Activated T-helper 1 cell treated with anti-CD3 and anti-CD28 coated beads, Interleukin-12 subunit alpha, Interleukin-12 subunit beta, Interleukin-2, Interleukin-4 antibody, amounts not matched to agents 30 ng/mL and 10 ng/mL and 1 ng/mL, durations not matched to agents 14 hours and 24 hours and 36 hours (primary cell): ENCODE measurements at regions not wholly inside any gene's neighbourhood (a gene's known extent, or its start where the extent isn't known, plus 50 kb on each side); places are given as distances from the start of the nearest gene placed in this dataset.

Experiments
- DNase-seq: peaks from one replicate; pipeline ENCODE4 v3.0.0; 2021; ENCODE audit warnings: low spot score
- H3K27ac Mint-ChIP-seq: one replicate; pipeline ENCODE4 v1.8.0; 2021; ENCODE audit warnings: mild to moderate bottlenecking, mixed read lengths
- H3K27me3 Mint-ChIP-seq: one replicate; pipeline ENCODE4 v1.8.0; 2022; ENCODE audit warnings: mild to moderate bottlenecking, moderate library complexity, mixed read lengths; ENCODE audit not compliant: insufficient read depth
- H3K36me3 Mint-ChIP-seq: one replicate; pipeline ENCODE4 v1.8.0; 2021; ENCODE audit warnings: low read depth, mixed read lengths
- H3K4me1 Mint-ChIP-seq: one replicate; pipeline ENCODE4 v1.8.0; 2021; ENCODE audit warnings: low read depth, mixed read lengths
- H3K4me3 Mint-ChIP-seq: one replicate; pipeline ENCODE4 v1.8.0; 2021; ENCODE audit warnings: mild to moderate bottlenecking, moderate library complexity, mixed read lengths
- H3K9me3 Mint-ChIP-seq: one replicate; pipeline ENCODE4 v1.8.0; 2021; ENCODE audit warnings: mixed read lengths
- intact Hi-C: fragments of 100-400 bp; cut with micrococcal nuclease; formaldehyde crosslinking; loops from one replicate; pipeline ENCODE4 v1.15.1; 2024

DNA sequence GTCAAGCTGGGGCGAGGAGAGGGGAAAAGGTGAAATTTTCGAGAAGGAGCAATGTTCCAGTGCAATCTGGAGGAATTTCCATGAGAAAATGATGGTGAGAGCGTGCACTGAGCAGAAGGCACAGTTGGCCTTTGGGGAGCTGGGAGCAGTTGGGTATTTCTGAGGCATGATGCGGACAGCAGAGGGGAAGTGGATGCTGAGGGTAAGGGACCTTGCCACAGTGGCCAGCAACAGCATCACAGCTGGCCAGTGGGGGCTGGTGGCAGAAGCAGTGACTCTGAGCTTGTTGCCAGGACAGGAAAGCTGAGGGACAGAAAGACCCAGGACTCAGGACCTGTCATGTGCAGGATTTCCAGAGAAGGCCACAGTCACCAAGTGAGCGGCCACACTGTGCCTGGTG is 98.9 kb downstream of the LSM3 start:
- intact Hi-C loops = no loop called here
- no peaks in the 10 kb centered on the region for H3K9me3 Mint-ChIP-seq
- no peaks in the 10 kb centered on the region for H3K27me3 Mint-ChIP-seq
- H3K4me3 Mint-ChIP-seq = no peak overlapping the region
- H3K4me1 Mint-ChIP-seq = no peaks in the 10 kb centered on the region
- H3K27ac Mint-ChIP-seq = no peak overlapping the region
- H3K36me3 Mint-ChIP-seq = no peaks in the 10 kb centered on the region
- DNase-seq = no peak

DNA sequence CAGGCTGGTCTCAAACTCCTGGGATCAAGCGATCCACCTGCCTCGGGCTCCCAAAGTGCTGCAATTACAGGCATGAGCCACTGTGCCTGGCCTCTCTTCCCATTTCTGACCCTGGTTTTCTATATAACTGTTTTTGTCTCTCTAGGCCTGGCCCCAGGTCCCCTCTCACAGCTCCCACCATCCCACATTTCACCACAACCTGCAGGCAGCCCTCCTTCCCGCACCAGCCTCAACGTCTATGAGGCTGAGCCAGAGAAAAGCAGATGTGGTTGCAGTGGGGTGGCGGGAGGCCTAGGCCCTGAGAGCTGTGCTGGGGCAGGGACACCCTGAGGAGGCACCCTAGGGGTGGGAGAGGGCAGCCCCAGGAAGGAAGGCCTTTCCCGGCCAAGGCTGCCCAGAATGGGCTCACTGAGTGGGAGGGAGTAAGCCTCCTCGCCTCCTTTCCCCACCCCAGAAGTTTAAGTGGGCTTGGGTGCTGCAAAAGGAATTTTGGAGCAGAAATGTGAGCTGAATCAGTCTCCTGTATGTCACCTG is 99.7 kb downstream of the LSM3 start:
- Mint-ChIP-seq H3K27ac (no peak overlapping the region), H3K4me3 (no peak overlapping the region)
- intact Hi-C loops = no loop called here

GRCh38 chr3:14278799-14279625 is 100.4 kb downstream of the LSM3 start:
- no peaks in the 10 kb centered on the region for H3K4me1 Mint-ChIP-seq
- no peaks in the 10 kb centered on the region for H3K27me3 Mint-ChIP-seq
- no peak overlapping the region for H3K27ac Mint-ChIP-seq
- H3K9me3 Mint-ChIP-seq = no peaks in the 10 kb centered on the region
- no peaks in the 10 kb centered on the region for H3K36me3 Mint-ChIP-seq
- H3K4me3 Mint-ChIP-seq = no peak overlapping the region
- intact Hi-C loops = no loop called here
- DNase-seq = no peak

More for the DNA sequence above, 99.7 kb downstream of the LSM3 start:
- DNase-seq = no peak
- no peaks in the 10 kb centered on the region for H3K9me3 Mint-ChIP-seq
- H3K27me3 Mint-ChIP-seq = no peaks in the 10 kb centered on the region
- H3K4me1 Mint-ChIP-seq = no peaks in the 10 kb centered on the region
- no peaks in the 10 kb centered on the region for H3K36me3 Mint-ChIP-seq

GRCh38 chr3:14279626-14280061 is 101.0 kb downstream of the LSM3 start:
- no peak overlapping the region for H3K4me3 Mint-ChIP-seq
- intact Hi-C loops = no loop called here
- no peak overlapping the region for H3K27ac Mint-ChIP-seq
- no peaks in the 10 kb centered on the region for H3K36me3 Mint-ChIP-seq
- H3K27me3 Mint-ChIP-seq = no peaks in the 10 kb centered on the region
- no peaks in the 10 kb centered on the region for H3K9me3 Mint-ChIP-seq
- no peaks in the 10 kb centered on the region for H3K4me1 Mint-ChIP-seq
- no peak for DNase-seq

GRCh38 chr3:14280326-14280725 is 101.7 kb downstream of the LSM3 start:
- no peak overlapping the region for H3K27ac Mint-ChIP-seq
- no peaks in the 10 kb centered on the region for H3K36me3 Mint-ChIP-seq
- H3K9me3 Mint-ChIP-seq = no peaks in the 10 kb centered on the region
- no peak overlapping the region for H3K4me3 Mint-ChIP-seq
- no peak for DNase-seq
- H3K27me3 Mint-ChIP-seq = no peaks in the 10 kb centered on the region
- intact Hi-C loops = no loop called here
- no peaks in the 10 kb centered on the region for H3K4me1 Mint-ChIP-seq

- Mint-ChIP-seq H3K4me3 (no peak overlapping the region), H3K9me3 (no peaks in the 10 kb centered on the region)
- intact Hi-C loops = no loop called here
These were observed 102.4 kb downstream of the LSM3 start for GRCh38 chr3:14281053-14281452.

DNA sequence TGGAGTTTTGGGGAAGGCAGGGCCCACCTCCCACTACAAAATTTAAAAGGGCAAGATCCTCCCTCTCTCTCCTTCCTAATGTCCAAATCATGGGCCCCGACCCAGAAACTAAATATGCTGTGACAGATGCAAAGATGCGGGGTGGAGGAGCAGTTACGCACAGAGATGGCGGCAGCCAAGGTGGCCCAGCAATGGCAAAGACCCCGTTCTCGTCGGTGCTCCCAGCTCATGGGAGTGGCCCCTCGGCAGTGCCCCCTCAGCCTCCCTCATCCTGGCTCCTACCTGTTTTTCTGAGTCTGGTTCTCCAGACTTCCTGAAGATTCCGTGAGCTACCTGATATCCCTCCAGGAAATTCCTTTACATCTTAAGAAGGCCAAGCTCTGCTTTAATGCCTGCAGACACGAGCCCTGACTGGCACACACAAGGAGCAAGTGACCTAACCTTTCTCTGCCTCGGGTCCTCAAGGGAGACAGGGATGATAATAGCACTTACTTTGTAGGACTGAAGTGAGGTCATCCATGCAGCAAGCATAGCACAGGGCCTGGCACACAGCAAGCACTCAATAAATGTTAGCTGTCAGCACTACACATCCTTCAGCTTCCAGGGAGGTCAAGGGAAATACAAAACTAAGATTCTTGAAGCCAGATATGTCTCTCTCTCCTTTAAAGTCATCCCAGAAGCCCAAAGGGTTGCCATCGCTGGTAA is 103.5 kb downstream of the LSM3 start:
- Mint-ChIP-seq H3K27me3 (no peaks in the 10 kb centered on the region), H3K4me1 (no peaks in the 10 kb centered on the region), H3K4me3 (no peak overlapping the region), H3K36me3 (no peaks in the 10 kb centered on the region), H3K9me3 (no peaks in the 10 kb centered on the region), H3K27ac (no peak overlapping the region)
- intact Hi-C loops = no loop called here
- no peak for DNase-seq

More at GRCh38 chr3:14281053-14281452, 102.4 kb downstream of the LSM3 start:
- no peaks in the 10 kb centered on the region for H3K36me3 Mint-ChIP-seq
- H3K27me3 Mint-ChIP-seq = no peaks in the 10 kb centered on the region
- no peak for DNase-seq
- H3K27ac Mint-ChIP-seq = no peak overlapping the region
- no peaks in the 10 kb centered on the region for H3K4me1 Mint-ChIP-seq

- Mint-ChIP-seq H3K27ac (no peak overlapping the region), H3K27me3 (no peaks in the 10 kb centered on the region), H3K36me3 (no peaks in the 10 kb centered on the region), H3K9me3 (no peaks in the 10 kb centered on the region), H3K4me1 (no peaks in the 10 kb centered on the region), H3K4me3 (no peak overlapping the region)
- intact Hi-C loops = no loop called here
- DNase-seq = no peak
These were observed 104.1 kb downstream of the LSM3 start for GRCh38 chr3:14282706-14283075.

GRCh38 chr3:14283092-14283812 is 104.6 kb downstream of the LSM3 start:
- no peak overlapping the region for H3K4me3 Mint-ChIP-seq
- intact Hi-C loops = no loop called here
- H3K4me1 Mint-ChIP-seq = no peaks in the 10 kb centered on the region
- H3K27me3 Mint-ChIP-seq = no peaks in the 10 kb centered on the region
- H3K27ac Mint-ChIP-seq = no peak overlapping the region
- DNase-seq = no peak
- no peaks in the 10 kb centered on the region for H3K36me3 Mint-ChIP-seq
- H3K9me3 Mint-ChIP-seq = no peaks in the 10 kb centered on the region

- H3K27me3 Mint-ChIP-seq = no peaks in the 10 kb centered on the region
- H3K4me1 Mint-ChIP-seq = no peaks in the 10 kb centered on the region
- DNase-seq = no peak
- H3K4me3 Mint-ChIP-seq = no peak overlapping the region
- intact Hi-C loops = no loop called here
- no peaks in the 10 kb centered on the region for H3K36me3 Mint-ChIP-seq
- no peak overlapping the region for H3K27ac Mint-ChIP-seq
- H3K9me3 Mint-ChIP-seq = no peaks in the 10 kb centered on the region
These were observed 105.3 kb downstream of the LSM3 start for GRCh38 chr3:14283813-14284438.

GRCh38 chr3:14284694-14285547 is 106.3 kb downstream of the LSM3 start:
- no peak overlapping the region for H3K4me3 Mint-ChIP-seq
- H3K27me3 Mint-ChIP-seq = no peaks in the 10 kb centered on the region
- no peaks in the 10 kb centered on the region for H3K9me3 Mint-ChIP-seq
- DNase-seq = no peak
- H3K4me1 Mint-ChIP-seq = no peaks in the 10 kb centered on the region
- H3K36me3 Mint-ChIP-seq = no peaks in the 10 kb centered on the region
- intact Hi-C loops = no loop called here
- no peak overlapping the region for H3K27ac Mint-ChIP-seq

GRCh38 chr3:14285548-14285925 is 106.9 kb downstream of the LSM3 start:
- no peak overlapping the region for H3K27ac Mint-ChIP-seq
- no peak overlapping the region for H3K4me3 Mint-ChIP-seq
- H3K36me3 Mint-ChIP-seq = no peaks in the 10 kb centered on the region
- no peaks in the 10 kb centered on the region for H3K27me3 Mint-ChIP-seq
- no peaks in the 10 kb centered on the region for H3K4me1 Mint-ChIP-seq
- intact Hi-C loops = no loop called here
- no peaks in the 10 kb centered on the region for H3K9me3 Mint-ChIP-seq
- no peak for DNase-seq
